Brain pericyte (primary cell): ENCODE measurements at regions not wholly inside any gene's neighbourhood (a gene's known extent, or its start where the extent isn't known, plus 50 kb on each side); places are given as distances from the start of the nearest gene placed in this dataset.

ENCODE experiments used
- DNase-seq: peaks from one replicate; pipeline ENCODE4 v3.0.0-alpha.2; 2012; ENCODE audit warnings: low read depth, low spot score

- no peak for DNase-seq
Observed at GRCh38 chr21:41689289-41689583, 77.6 kb downstream of the RIPK4 start.

GRCh38 chr21:41687633-41688032, 79.2 kb downstream of the RIPK4 start:
- no peak for DNase-seq

- DNase-seq, result no peak
Observed at GRCh38 chr21:41686664-41687063, 80.2 kb downstream of the RIPK4 start.

GRCh38 chr21:41685511-41686149, 81.2 kb downstream of the RIPK4 start:
- DNase-seq, result no peak

GRCh38 chr21:41684381-41685245, 82.2 kb downstream of the RIPK4 start:
- no peak for DNase-seq

- DNase-seq, result no peak
Observed at GRCh38 chr21:41683815-41684214, 83.0 kb downstream of the RIPK4 start.

GRCh38 chr21:41682719-41683179, 84.1 kb downstream of the RIPK4 start:
- no peak for DNase-seq

- no peak for DNase-seq
Observed at GRCh38 chr21:41681939-41682718, 84.7 kb downstream of the RIPK4 start.

- DNase-seq, result no peak
Observed at GRCh38 chr21:41681348-41681801, 85.5 kb downstream of the RIPK4 start.

- no peak for DNase-seq
Observed at GRCh38 chr21:41680444-41681347, 86.2 kb downstream of the RIPK4 start.

GRCh38 chr21:41678924-41679318, 87.9 kb downstream of the RIPK4 start:
- DNase-seq, result no peak

- DNase-seq, result no peak
Observed at GRCh38 chr21:41678016-41678923, 88.6 kb downstream of the RIPK4 start.

GRCh38 chr21:41677671-41678015, 89.2 kb downstream of the RIPK4 start:
- no peak for DNase-seq

GRCh38 chr21:41676198-41676597, 90.7 kb downstream of the RIPK4 start:
- DNase-seq, result no peak

- no peak for DNase-seq
Observed at GRCh38 chr21:41675574-41675973, 91.3 kb downstream of the RIPK4 start.

GRCh38 chr21:41674402-41674801, 92.5 kb downstream of the RIPK4 start:
- no peak for DNase-seq

- DNase-seq, result no peak
Observed at GRCh38 chr21:41673596-41674335, 93.1 kb downstream of the RIPK4 start.

GRCh38 chr21:41673071-41673470, 93.8 kb downstream of the RIPK4 start:
- DNase-seq, result no peak

GRCh38 chr21:41672543-41672915, 94.3 kb downstream of the RIPK4 start:
- no peak for DNase-seq
